GM12865 (cell line): ENCODE measurements at regions not wholly inside any gene's neighbourhood (a gene's known extent, or its start where the extent isn't known, plus 50 kb on each side); places are given as distances from the start of the nearest gene placed in this dataset.
"Not testable (repeated sequence)": the region's sequence is repeated elsewhere in the genome, so short reads cannot be mapped to it uniquely, and the experiment has no call there.

Source experiments
- DNase-seq: peaks from one replicate; pipeline ENCODE4 v3.0.0; 2010; ENCODE audit warnings: low read depth
- H3K4me3 ChIP-seq: 2 replicates; pipeline ENCODE4 v1.5.1; 2011; ENCODE audit warnings: mild to moderate bottlenecking, low read depth, low read length, control low read depth

DNA sequence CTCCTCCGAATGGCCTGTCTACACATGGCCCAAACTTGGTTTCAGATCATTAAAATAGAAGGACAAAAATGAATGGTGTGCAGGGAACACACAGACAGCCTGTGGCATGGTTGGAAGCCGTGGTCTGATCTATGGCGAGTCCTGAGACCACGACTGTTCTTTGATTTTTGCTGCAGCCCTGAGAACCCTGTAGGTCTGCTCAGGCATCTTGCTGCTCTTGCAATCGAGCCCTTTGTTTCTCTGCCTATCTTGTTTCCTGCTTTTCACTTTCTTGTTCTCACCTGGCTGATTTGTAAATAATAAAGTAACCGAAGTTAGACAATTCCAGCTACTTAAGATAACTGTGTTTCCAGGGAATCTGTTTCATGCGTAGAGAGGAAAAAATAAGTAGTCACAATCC, 54.1 kb upstream of the NBPF9 start:
- DNase-seq = not testable (repeated sequence)

DNA sequence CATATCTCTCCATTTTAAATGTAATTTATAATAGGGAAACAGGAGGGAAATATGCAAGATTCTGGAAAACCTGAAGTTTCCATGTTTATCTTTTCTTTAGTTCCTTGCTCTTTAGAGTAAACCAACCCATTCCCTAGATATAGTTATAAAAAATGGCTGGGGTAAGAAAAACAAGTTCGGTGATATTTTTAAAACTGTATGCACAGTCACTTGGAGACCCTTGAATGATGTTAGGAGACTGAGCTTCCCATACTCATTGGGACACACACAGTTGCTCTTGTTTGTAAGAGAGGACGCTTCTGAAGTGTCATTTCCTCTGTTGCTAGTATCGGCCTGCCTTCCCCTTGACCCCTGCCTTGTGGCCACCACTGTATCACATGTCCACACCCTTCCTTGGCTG, 55.0 kb upstream of the NBPF9 start:
- H3K4me3 ChIP-seq = not testable (repeated sequence)

More for the DNA sequence above, 54.1 kb upstream of the NBPF9 start:
- not testable (repeated sequence) for H3K4me3 ChIP-seq

DNA sequence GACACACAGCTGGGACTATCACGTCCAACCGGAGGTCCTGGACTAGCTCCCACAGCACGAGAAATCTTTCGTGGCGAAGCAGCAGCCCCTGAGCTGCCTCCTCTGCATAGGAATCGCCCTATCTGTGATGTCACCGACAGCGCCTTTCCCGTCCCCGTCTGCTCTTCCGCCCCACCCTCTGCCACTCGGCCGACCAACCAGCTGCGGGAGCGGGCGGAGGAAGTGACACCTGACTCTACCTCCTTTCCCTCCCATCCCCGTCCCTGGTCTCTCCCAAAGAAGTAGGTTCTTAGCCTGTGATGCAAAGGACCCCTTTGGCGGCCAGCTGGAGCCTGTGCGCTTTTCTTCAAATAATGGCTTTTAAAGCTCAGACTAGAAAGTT, 59.7 kb upstream of the NBPF9 start:
- H3K4me3 ChIP-seq, DNase-seq: not testable (repeated sequence)

More for the DNA sequence above, 55.0 kb upstream of the NBPF9 start:
- DNase-seq = not testable (repeated sequence)

DNA sequence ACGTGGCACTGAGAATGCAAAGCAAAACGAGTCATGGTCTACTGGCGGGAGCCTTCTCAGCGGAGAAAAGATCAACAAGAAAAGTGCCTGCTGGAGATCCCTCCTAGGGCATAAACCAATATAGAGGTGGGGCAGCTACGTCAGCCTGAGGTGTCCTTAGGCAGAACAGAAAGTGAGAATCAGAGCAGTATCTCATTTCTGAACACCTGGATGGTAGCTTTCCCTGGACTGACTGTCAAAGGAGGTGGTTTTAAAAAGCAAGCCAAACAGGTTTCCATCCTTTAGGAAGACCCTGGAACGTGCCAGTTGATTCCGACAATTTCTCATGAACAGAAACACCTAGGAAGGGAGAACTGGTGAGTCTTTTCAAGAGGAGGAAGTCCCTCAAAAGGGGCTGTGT, 71.4 kb upstream of the NBPF9 start:
- peak; percentile 19 for DNase-seq
- peak overlapping the region; percentile 28; the same call in 1 of the 2 replicates for H3K4me3 ChIP-seq

DNA sequence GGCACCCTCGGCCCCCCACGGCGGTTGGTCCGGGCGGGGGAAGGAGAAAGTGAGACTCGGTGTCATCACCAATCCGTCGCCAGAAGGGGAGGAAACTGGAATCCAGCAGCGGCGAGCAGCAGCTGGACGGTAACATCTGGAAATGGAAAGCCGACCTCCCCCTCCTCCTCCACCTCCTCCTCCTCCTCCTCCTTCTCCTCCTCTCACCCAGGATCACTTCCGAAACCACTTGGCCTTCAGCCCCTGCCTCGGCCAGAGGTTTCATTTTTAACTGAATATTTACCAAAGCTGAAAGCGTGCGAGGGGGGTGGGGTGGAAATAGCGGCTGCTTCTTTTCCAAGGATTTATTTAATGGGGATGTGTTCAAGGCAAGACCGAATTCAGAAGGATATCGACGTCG, 72.5 kb upstream of the NBPF9 start:
- peak overlapping the region; percentile 48 for H3K4me3 ChIP-seq

DNA sequence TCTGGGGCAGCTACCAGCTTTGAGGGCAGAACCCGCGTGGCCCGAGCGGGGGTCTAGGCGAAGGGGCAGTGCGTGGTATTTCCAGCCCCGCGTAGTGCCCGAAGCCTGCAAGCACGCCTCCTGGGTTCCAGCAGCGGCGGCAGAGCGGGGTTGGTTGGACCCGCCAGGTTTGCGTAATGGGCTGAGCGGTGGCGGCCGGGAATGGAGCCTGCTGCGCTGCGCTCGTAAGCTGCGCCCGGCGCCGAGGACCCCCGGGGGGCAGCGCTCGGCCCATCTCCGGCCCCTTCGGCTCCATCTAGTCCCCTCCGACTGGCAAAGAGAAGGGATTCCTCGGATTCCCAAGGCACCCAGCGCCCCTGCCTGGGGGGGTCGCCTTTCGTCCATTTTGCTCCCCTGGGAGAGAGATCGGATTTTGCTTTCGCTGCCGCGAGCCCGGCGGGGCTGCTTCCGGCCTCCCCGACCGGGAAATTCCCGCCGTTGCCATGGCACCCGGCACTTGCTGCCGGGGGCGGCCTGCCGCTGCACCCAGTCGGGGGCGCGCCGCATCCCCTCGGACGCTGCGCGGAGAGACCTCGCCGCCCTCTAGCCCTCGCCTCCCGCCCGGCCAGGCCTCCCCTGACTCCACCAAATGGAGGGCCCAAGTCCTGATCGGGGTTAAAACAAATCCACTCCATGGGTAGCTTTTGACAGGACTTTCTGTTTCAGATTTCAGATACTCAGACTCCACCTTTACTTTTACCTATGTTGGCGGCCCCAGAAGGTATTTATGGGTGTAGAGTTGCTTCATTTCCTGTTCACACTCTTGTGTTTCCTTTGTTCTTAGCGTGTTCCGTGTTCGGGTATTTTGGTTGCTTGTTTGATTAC, 73.3 kb upstream of the NBPF9 start:
- peak; percentile 69 for DNase-seq
- peak overlapping the region; percentile 52 for H3K4me3 ChIP-seq

More for the DNA sequence above, 72.5 kb upstream of the NBPF9 start:
- not testable (repeated sequence) for DNase-seq

DNA sequence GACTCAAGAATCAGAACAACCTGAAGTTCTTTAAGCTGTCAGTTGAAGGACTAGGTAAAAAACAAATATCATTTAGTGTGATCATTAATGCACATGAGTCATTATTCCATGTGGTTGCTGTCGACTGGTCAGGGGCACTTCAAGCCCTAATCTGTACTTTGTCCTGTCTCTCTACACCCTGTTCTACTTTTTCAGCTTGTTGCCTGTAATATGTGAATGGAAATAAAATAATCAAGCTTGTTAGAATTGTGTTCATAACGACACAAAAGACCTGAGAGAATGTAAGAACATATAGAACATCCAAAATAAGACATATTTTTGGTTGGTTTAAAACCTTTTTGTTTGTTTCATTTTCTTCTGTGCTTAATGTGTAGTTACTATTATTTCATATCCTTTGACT, 87.4 kb upstream of the NBPF9 start:
- DNase-seq = not testable (repeated sequence)

DNA sequence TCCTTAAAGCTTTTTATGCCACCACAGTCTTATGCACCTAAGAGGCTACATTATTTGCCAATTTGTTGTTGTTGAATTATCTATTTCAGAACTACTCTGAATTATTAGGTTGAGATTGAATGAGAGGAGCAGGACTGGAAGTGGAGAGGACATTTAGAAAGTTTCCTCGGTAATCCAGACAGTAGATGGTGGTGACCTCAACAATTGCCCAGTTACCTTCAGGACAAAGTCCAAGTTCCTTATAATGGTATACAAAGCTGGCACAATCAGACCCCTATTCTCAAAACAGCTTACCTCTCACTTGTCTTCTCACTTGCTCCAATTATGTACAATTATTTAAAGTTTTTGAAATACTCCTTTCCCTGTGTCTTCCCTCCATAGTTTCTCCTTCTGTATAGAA, 93.3 kb upstream of the NBPF9 start:
- not testable (repeated sequence) for DNase-seq, H3K4me3 ChIP-seq

More for the DNA sequence above, 87.4 kb upstream of the NBPF9 start:
- not testable (repeated sequence) for H3K4me3 ChIP-seq

DNA sequence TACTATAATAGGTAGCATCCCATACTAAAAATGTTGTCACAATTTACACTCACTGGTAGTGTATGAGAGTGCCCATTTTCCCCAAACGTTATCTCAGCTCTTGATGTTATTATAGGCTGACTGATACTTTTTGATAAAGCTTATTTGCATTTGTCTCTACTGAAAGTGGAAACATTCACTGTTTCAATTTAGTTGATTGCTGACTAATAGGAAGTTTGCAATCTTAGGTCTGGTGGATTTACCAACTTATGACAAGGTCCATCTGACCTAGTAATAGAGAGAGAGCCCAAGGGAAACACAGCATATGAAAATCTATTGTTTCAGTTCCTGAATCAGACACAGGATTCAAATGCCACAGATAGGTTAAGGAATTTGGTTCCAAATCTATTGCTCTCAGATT, 97.2 kb upstream of the NBPF9 start:
- not testable (repeated sequence) for H3K4me3 ChIP-seq
- peak; percentile 58 for DNase-seq

DNA sequence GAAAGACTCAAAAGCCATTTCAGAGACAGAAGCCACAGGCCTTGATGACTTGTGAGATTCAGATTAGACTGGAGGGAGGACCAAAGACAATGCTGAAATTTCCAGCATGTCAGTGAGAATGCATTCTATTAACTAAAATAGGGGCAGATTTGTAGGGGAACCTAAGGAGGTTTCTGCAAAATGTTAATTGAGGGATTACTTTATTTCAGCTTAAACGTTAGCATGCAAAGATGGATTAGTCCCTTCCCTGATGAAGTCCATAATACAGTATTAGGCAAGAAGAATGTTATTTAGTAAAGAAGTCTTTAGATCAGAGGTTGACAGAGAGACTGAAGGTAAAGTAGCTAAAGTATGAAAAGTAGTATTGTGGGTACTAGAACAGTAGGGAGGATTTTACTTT, 98.9 kb upstream of the NBPF9 start:
- H3K4me3 ChIP-seq, DNase-seq: not testable (repeated sequence)

DNA sequence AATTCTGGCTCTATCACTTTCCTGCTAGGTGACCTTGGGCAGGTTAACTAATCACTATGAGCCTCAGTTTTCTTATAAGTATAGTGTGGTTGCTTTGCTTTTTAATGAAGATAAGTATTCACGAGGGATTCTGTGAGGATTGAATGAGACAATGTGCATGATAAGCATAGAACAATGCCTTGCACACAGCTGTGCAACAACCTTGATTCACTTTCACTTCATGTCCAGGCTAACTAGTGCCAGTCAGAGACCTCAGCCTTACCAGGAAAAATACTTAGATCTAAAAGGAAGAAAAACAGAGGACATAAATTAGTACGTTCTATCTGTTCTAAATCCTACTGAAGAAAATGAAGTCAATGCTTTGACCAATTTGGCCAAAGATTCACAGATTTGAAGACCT, 101.0 kb upstream of the NBPF9 start:
- H3K4me3 ChIP-seq, DNase-seq: not testable (repeated sequence)

DNA sequence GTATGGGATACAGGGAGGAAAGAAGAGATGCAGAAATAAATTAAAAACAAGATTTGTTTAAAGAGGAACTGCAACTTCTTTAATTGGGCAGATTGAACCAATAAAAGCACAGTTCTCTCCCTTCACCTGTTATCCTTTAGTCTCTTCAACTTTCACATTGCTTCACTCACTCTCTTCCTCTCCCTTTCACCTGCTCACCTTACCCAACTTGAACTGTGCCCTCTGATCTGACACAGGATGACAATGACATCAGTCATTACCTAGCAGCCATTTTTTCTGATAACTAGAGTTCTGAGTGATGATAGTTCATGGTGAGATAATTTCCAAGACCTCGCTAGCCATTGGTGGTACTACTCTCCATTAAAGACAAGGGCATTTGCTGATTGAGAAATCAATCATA, 105.5 kb upstream of the NBPF9 start:
- not testable (repeated sequence) for DNase-seq, H3K4me3 ChIP-seq

DNA sequence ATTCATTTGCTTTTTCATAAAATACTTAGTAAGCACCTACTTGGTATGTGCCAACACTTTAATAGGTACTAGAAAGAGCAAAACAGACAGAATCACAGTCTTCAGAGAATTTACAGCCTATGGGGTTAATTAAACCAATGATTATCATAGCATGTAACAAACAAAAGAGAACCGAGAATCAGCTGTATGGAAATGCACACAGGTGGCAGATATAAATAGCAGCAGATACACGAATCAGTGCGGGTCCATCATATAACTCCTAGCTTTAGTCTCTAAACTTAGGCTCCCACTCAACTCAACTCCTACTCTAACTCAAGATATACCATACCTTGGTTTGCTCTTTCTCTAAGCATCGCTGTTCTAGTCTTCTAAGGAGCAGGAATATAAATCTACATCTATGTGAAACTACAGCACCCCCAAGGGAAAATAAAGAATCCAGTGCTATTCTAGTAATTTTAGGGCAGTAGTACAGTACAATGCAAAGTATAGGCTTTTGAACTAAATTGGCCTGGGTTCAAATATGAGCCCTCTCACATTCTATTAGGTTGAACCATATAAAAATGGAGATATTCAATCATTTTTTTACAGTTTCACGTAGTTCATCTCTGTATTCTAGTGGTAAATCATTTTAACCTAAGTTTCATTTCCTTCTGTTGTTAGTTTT, 108.5 kb upstream of the NBPF9 start:
- not testable (repeated sequence) for H3K4me3 ChIP-seq, DNase-seq

DNA sequence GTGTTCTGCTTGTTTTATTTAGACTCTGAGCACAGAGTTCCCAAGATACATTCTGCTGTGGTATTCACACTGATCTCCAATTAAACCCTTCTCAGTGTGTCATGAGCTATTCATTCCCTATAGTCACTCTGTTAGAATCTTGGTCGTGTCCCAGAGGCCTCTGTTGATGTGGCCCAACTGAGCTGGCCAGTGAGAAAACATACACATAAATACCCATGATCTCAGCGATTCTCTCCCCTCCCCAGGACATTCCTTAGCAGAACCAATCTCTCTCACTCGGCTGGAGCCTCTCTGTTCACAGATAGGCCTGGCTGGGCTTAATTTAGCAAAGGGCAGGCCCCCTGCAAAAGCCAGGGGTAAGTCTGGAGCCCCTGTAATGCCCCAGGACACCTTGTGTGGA, 109.6 kb upstream of the NBPF9 start:
- not testable (repeated sequence) for H3K4me3 ChIP-seq, DNase-seq

DNA sequence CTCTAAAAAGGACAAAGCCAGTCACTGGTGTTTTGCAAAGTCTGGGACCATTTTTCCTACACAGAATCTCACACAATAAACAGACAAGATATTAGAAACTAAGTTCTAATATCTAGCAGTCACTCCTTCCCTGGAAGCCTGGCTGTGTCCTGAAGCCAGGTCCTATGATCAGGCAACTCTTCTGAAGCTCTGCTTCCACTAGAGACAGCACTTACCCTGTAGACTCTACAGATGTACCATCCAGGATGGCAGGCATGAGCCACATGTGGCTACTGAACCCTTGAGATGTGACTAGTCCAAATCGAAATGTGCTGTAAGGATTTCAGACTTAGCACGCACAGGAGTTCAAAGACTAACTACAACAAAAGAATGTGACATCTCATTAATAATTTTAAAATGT, 110.3 kb upstream of the NBPF9 start:
- not testable (repeated sequence) for H3K4me3 ChIP-seq, DNase-seq

DNA sequence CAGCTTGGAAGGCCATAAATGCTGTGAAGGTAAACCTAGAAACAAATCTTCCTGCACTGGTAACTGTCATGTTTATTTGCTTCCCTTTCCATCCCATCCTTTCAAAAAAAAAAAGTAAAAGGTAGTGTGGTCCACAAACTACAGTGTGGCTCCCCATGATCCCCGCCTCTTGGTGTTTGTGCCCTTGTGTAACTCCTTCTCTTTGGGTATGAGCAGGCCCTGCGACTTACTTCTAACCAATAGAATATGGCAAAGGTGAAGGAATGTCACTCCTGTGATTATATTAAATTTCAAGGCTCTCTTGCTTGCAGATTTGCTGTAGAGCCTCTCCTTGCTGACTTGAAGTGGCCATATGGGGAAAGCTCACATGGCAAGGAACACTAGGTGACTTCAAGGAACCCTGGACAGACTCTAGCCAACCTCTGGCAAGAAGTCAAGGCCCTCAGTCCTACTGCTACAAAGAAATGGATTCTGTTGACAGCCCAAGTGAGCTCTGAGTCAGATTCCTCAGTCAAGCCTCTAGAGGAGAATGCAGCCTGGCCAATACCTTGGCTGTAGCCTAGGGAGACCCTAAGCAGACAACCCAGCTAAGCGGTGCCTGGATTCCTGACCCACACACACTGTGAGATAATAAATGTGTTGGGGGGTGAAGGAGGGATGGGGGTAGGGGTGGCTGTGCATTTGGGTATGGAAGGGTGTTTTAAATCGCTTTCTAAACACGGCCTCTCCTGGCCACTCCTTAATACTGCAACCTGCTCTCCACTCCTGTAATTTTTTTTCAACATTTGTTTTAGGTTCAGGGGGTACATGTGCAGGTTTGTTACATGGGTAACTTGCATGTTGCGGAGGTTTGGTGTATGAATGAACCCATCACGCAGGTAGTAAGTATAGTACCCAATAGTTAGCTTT, 115.0 kb upstream of the NBPF9 start:
- DNase-seq, H3K4me3 ChIP-seq: not testable (repeated sequence)

DNA sequence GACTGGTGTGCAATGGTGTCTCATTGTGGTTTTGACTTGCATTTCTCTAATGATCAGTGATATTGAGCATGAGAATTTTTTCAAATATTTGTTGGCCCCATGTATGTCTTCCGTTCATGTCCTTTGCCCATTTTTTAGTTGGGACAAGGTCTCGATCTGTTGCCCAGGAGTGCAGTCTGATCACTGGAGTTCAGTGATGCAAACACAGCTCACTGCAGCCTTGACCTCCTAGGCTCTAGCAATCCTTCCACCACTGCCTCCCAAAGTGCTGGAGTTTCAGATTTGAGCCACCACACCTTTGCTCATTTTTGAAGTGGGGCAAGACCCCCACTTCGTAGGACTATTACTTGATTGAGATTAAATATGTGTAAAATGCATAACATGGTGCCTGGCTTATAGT, 116.2 kb upstream of the NBPF9 start:
- not testable (repeated sequence) for H3K4me3 ChIP-seq, DNase-seq

DNA sequence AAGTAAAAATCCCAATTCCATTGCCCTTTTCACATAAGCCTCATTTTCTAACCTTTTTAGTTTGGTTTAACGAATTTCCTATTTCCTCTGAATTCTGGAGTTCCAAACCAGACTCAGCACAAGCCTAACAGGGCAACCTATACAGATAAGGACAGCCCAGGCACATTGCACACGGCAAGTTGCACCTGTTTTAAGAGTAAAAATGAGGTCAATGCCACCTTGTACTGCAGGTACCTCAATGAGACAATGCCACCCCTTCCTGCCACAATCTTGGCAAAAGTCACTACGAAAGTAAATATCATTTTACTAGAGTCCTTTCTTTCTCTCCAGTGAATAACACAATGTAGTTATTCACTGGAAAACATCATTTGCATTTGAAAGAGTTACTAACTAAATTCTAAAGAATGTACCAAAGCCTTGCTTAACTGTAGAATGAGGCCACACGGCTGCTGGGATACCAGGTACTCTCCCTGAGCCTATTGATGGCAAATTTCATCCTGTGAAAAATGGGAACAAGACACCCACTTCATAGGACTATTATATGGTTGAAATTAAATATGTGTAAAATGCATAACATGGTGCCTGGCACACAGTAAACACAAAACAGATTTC, 117.2 kb upstream of the NBPF9 start:
- DNase-seq = not testable (repeated sequence)

More for the DNA sequence above, 117.2 kb upstream of the NBPF9 start:
- H3K4me3 ChIP-seq = not testable (repeated sequence)
